ENCODE measurements at regions not wholly inside any gene's neighbourhood (a gene's known extent, or its start where the extent isn't known, plus 50 kb on each side); places are given as distances from the start of the nearest gene placed in this dataset.

GRCh38 chr4:89665662-89666061 is 171.3 kb downstream of the SNCA start:
- no peak for DNase-seq (ENCODE audit: low read depth)

GRCh38 chr4:89664521-89664920 is 172.4 kb downstream of the SNCA start:
- DNase-seq (ENCODE audit: low read depth) = no peak

GRCh38 chr4:89661173-89661899 is 175.6 kb downstream of the SNCA start:
- DNase-seq (ENCODE audit: low read depth) = peak; percentile 82

GRCh38 chr4:89660444-89661172 is 176.4 kb downstream of the SNCA start:
- no peak for DNase-seq (ENCODE audit: low read depth)

GRCh38 chr4:89658701-89659024 is 178.3 kb downstream of the SNCA start:
- no peak for DNase-seq (ENCODE audit: low read depth)

- peak; percentile 57 for DNase-seq (ENCODE audit: low read depth)
These were observed 178.8 kb downstream of the SNCA start for GRCh38 chr4:89657931-89658700.

- no peak for DNase-seq (ENCODE audit: low read depth)
These were observed 183.9 kb downstream of the SNCA start for GRCh38 chr4:89653012-89653411.

GRCh38 chr4:89645482-89645881 is 191.5 kb downstream of the SNCA start:
- DNase-seq (ENCODE audit: low read depth) = no peak

GRCh38 chr4:89641367-89641687 is 195.6 kb downstream of the SNCA start:
- DNase-seq (ENCODE audit: low read depth) = no peak

GRCh38 chr4:89640620-89641366 is 196.2 kb downstream of the SNCA start:
- DNase-seq (ENCODE audit: low read depth) = peak; percentile 60

- no peak for DNase-seq (ENCODE audit: low read depth)
These were observed 197.6 kb downstream of the SNCA start for GRCh38 chr4:89639395-89639794.

- no peak for DNase-seq (ENCODE audit: low read depth)
These were observed 211.2 kb downstream of the SNCA start for GRCh38 chr4:89625599-89626293.

- no peak for DNase-seq (ENCODE audit: low read depth)
These were observed 217.6 kb downstream of the SNCA start for GRCh38 chr4:89619206-89619962.

GRCh38 chr4:89618151-89618550 is 218.8 kb downstream of the SNCA start:
- DNase-seq (ENCODE audit: low read depth) = no peak

GRCh38 chr4:89617317-89617716 is 219.6 kb downstream of the SNCA start:
- DNase-seq (ENCODE audit: low read depth) = no peak

GRCh38 chr4:89616382-89616781 is 220.6 kb downstream of the SNCA start:
- DNase-seq (ENCODE audit: low read depth) = no peak

- no peak for DNase-seq (ENCODE audit: low read depth)
These were observed 221.9 kb downstream of the SNCA start for GRCh38 chr4:89615051-89615450.

- DNase-seq (ENCODE audit: low read depth) = no peak
These were observed 222.8 kb downstream of the SNCA start for GRCh38 chr4:89614155-89614554.

GRCh38 chr4:89610236-89610635 is 226.7 kb downstream of the SNCA start:
- no peak for DNase-seq (ENCODE audit: low read depth)

GRCh38 chr4:89609756-89610155 is 227.2 kb downstream of the SNCA start:
- DNase-seq (ENCODE audit: low read depth) = no peak

GRCh38 chr4:89604951-89605350 is 232.0 kb downstream of the SNCA start:
- DNase-seq (ENCODE audit: low read depth) = no peak
